H1 (cell line): ENCODE measurements at regions not wholly inside any gene's neighbourhood (a gene's known extent, or its start where the extent isn't known, plus 50 kb on each side); places are given as distances from the start of the nearest gene placed in this dataset.

Experiments used
- CTCF ChIA-PET: fragments of 300-600 bp; sonication (Branson Sonifier 250); formaldehyde crosslinking; loops from one replicate; lab custom pipeline; 2021; ENCODE audit not compliant: partially characterized antibody; lab: Charles Lee
- POLR2A ChIA-PET: fragments of 300-600 bp; sonication (Branson Sonifier 250); formaldehyde crosslinking; loops from one replicate; lab custom pipeline; 2021; ENCODE audit warnings: inconsistent platforms; ENCODE audit not compliant: partially characterized antibody; lab: Charles Lee
- DNase-seq, 2 experiments: peaks; one replicate each; pipeline versions ENCODE4 v3.0.0 to v3.0.0-alpha.2; 2010 to 2022; ENCODE audit warnings: low spot score in 2 of 2, low read depth in 1 of 2, mixed read lengths in 1 of 2
- FAIRE-seq: peaks from 2 replicates; lab custom pipeline; 2011; peaks lifted over from hg19 to GRCh38; lab: Jason Lieb, UNC
- H2AFZ ChIP-seq: 2 replicates; pipeline ENCODE4 v1.8.1; 2012; ENCODE audit warnings: low read length, inconsistent platforms
- H2AK5ac ChIP-seq: 2 replicates; pipeline ENCODE4 v1.6.1; 2013; ENCODE audit warnings: low read depth, low read length
- H2BK120ac ChIP-seq: replicated peaks from 2 replicates; pipeline ENCODE3; 2013; ENCODE audit warnings: low read depth, low read length, inconsistent platforms
- H2BK12ac ChIP-seq: 2 replicates; pipeline ENCODE4 v1.6.1; 2013; ENCODE audit warnings: low read depth, low read length
- H2BK15ac ChIP-seq: 2 replicates; pipeline ENCODE4 v1.6.1; 2013; ENCODE audit warnings: low read length
- H2BK20ac ChIP-seq: 2 replicates; pipeline ENCODE4 v1.6.1; 2013; ENCODE audit warnings: low read length
- H2BK5ac ChIP-seq: 2 replicates; pipeline ENCODE4 v1.6.1; 2013; ENCODE audit warnings: low read depth, low read length
- H3K14ac ChIP-seq: 2 replicates; pipeline ENCODE4 v1.6.1; 2013; ENCODE audit warnings: inconsistent platforms; ENCODE audit not compliant: insufficient read length
- H3K18ac ChIP-seq: 2 replicates; pipeline ENCODE4 v1.6.1; 2013; ENCODE audit warnings: low read length; ENCODE audit errors: extremely low read depth
- H3K23ac ChIP-seq: 2 replicates; pipeline ENCODE4 v1.6.1; 2013; ENCODE audit warnings: inconsistent platforms; ENCODE audit not compliant: insufficient read length
- H3K23me2 ChIP-seq: 2 replicates; pipeline ENCODE4 v1.6.1; 2013; ENCODE audit warnings: low read depth, low read length
- H3K27ac ChIP-seq: 2 replicates; pipeline ENCODE4 v1.6.1; 2011; ENCODE audit warnings: low read depth, low read length, inconsistent platforms
- H3K27me3 ChIP-seq, 4 experiments: replicated peaks in 1 of 4; 1 replicate in 1 of 4; 2 replicates in 3 of 4; pipeline versions ENCODE4 v1.6.1 to v1.8.1; 2011 to 2013; ENCODE audit warnings: low read length in 3 of 4, mild to moderate bottlenecking in 3 of 4, inconsistent platforms in 2 of 4, mixed read lengths in 2 of 4, moderate library complexity in 1 of 4; ENCODE audit not compliant: control insufficient read depth in 3 of 4, insufficient read depth in 3 of 4; ENCODE audit errors: extremely low read depth in 1 of 4
- H3K36me3 ChIP-seq, 4 experiments: 2 replicates each; pipeline versions ENCODE4 v1.6.1 to v1.8.1; 2011 to 2013; ENCODE audit warnings: mild to moderate bottlenecking in 4 of 4, low read length in 3 of 4, moderate library complexity in 2 of 4, control low read depth in 1 of 4, inconsistent platforms in 1 of 4; ENCODE audit not compliant: insufficient read depth in 4 of 4, control insufficient read depth in 2 of 4
- H3K4ac ChIP-seq: replicated peaks from 2 replicates; pipeline ENCODE3; 2013; ENCODE audit warnings: low read length, low read depth, mixed read lengths, inconsistent platforms; ENCODE audit not compliant: insufficient read length
- H3K4me1 ChIP-seq, 4 experiments: replicated peaks in 1 of 4; 1 replicate in 1 of 4; 2 replicates in 3 of 4; pipeline versions ENCODE4 v1.6.1 to v1.8.1; 2011 to 2013; ENCODE audit warnings: low read length in 3 of 4, inconsistent platforms in 2 of 4, mixed read lengths in 1 of 4; ENCODE audit not compliant: insufficient read depth in 4 of 4, control insufficient read depth in 3 of 4
- H3K4me2 ChIP-seq, 2 experiments: 2 replicates each; pipeline versions ENCODE4 v1.6.1 to v1.8.1; 2011 to 2013; ENCODE audit warnings: low read depth in 2 of 2, low read length in 2 of 2, control low read depth in 1 of 2, inconsistent platforms in 1 of 2, mild to moderate bottlenecking in 1 of 2; ENCODE audit not compliant: insufficient read depth in 1 of 2
- H3K4me3 ChIP-seq, 4 experiments: fragments of 200-600, 300-600 bp in 1 of 4; sonication (generic), shearing (Covaris generic), sonication (Bioruptor Twin) in 1 of 4; 2 replicates each; pipeline versions ENCODE4 v1.5.1 to v1.8.1; 2011 to 2016; ENCODE audit warnings: low read length in 4 of 4, low read depth in 3 of 4, control low read depth in 2 of 4, inconsistent platforms in 2 of 4, mild to moderate bottlenecking in 2 of 4, mixed read lengths in 1 of 4, moderate library complexity in 1 of 4; ENCODE audit not compliant: insufficient read depth in 2 of 4; ENCODE audit errors: extremely low read depth in 1 of 4
- H3K56ac ChIP-seq: replicated peaks from 2 replicates; pipeline ENCODE3; 2013; ENCODE audit warnings: low read depth, mild to moderate bottlenecking, mixed read lengths, low read length, inconsistent platforms; ENCODE audit not compliant: insufficient read length
- H3K79me1 ChIP-seq: 2 replicates; pipeline ENCODE4 v1.6.1; 2013; ENCODE audit warnings: low read depth, low read length, control low read depth
- H3K79me2 ChIP-seq, 2 experiments: 2 replicates each; pipeline versions ENCODE4 v1.6.1 to v1.8.1; 2012 to 2013; ENCODE audit warnings: low read length in 2 of 2, mild to moderate bottlenecking in 2 of 2, inconsistent platforms in 1 of 2; ENCODE audit not compliant: insufficient read depth in 2 of 2, control insufficient read depth in 1 of 2
- H3K9ac ChIP-seq, 4 experiments: replicated peaks in 1 of 4; 1 replicate in 1 of 4; 2 replicates in 3 of 4; pipeline versions ENCODE4 v1.6.1 to v1.8.1; 2011 to 2013; ENCODE audit warnings: low read depth in 3 of 4, low read length in 3 of 4, control low read depth in 2 of 4, mild to moderate bottlenecking in 2 of 4, moderate library complexity in 2 of 4, inconsistent platforms in 1 of 4; ENCODE audit errors: extremely low read depth in 1 of 4
- H3K9me3 ChIP-seq, 2 experiments: 2 replicates each; pipeline versions ENCODE4 v1.6.1 to v1.8.1; 2012 to 2013; ENCODE audit warnings: mild to moderate bottlenecking in 2 of 2, moderate library complexity in 2 of 2, control low read depth in 1 of 2, inconsistent platforms in 1 of 2, low read depth in 1 of 2, low read length in 1 of 2, mixed read lengths in 1 of 2; ENCODE audit not compliant: insufficient read depth in 2 of 2
- H4K20me1 ChIP-seq, 2 experiments: replicated peaks in 1 of 2; 2 replicates each; pipeline versions ENCODE3 to v1.8.1; 2011 to 2013; ENCODE audit warnings: inconsistent platforms in 2 of 2, low read length in 2 of 2, mild to moderate bottlenecking in 1 of 2; ENCODE audit not compliant: insufficient read depth in 2 of 2, control insufficient read depth in 1 of 2
- H4K5ac ChIP-seq: 2 replicates; pipeline ENCODE4 v1.6.1; 2013; ENCODE audit warnings: low read length, low read depth, mixed read lengths, inconsistent platforms; ENCODE audit not compliant: insufficient read length
- H4K8ac ChIP-seq: 2 replicates; pipeline ENCODE4 v1.8.0; 2013; ENCODE audit warnings: mild to moderate bottlenecking, moderate library complexity, low read length, inconsistent platforms; ENCODE audit not compliant: insufficient read depth; ENCODE audit errors: extremely low read depth
- H4K91ac ChIP-seq: replicated peaks from 2 replicates; pipeline ENCODE3; 2013; ENCODE audit warnings: low read length, mixed read lengths, inconsistent platforms; ENCODE audit not compliant: insufficient read length
- BCL11A ChIP-seq, 2 experiments: IDR thresholded peaks; one replicate each; pipeline ENCODE4 v1.6.1; 2011; ENCODE audit warnings: low read depth in 2 of 2, low read length in 2 of 2, mild to moderate bottlenecking in 2 of 2
- JUN ChIP-seq: IDR thresholded peaks from 2 replicates; pipeline ENCODE4 v1.6.1; 2011; ENCODE audit warnings: low read depth, mild to moderate bottlenecking, improper control_type of control experiment, low read length
- KDM4A ChIP-seq: IDR thresholded peaks from one replicate; pipeline ENCODE4 v1.7.1; 2012; ENCODE audit warnings: low read depth, mild to moderate bottlenecking, moderate library complexity, low read length, inconsistent platforms; ENCODE audit not compliant: severe bottlenecking
- RBBP5 ChIP-seq: IDR thresholded peaks from 2 replicates; pipeline ENCODE4 v1.7.1; 2012; ENCODE audit warnings: low read depth, mild to moderate bottlenecking, inconsistent platforms, low read length, moderate library complexity, borderline replicate concordance
- SP1 ChIP-seq: IDR thresholded peaks from 2 replicates; pipeline ENCODE4 v1.6.1; 2011; ENCODE audit warnings: low read depth, low read length
- SP2 ChIP-seq: IDR thresholded peaks from 2 replicates; pipeline ENCODE4 v1.6.1; 2012; ENCODE audit warnings: mild to moderate bottlenecking, low read length, inconsistent platforms
- SRF ChIP-seq: IDR thresholded peaks from 2 replicates; pipeline ENCODE4 v1.6.1; 2011; ENCODE audit warnings: mild to moderate bottlenecking, low read depth, low read length, moderate library complexity
- WGBS, 2 experiments: shearing (Covaris generic) in 1 of 2; methylation state at CpG; one replicate each; pipeline versions ENCODE4 v1.1.6 to v1.1.7; 2013 to 2015; ENCODE audit warnings: low lambda C conversion rate in 2 of 2, mixed read lengths in 2 of 2, inconsistent platforms in 1 of 2, low coverage in 1 of 2, missing lambda C conversion rate in 1 of 2; ENCODE audit not compliant: insufficient replicate concordance in 2 of 2, insufficient coverage in 1 of 2, insufficient read length in 1 of 2; ENCODE audit errors: extremely low coverage in 1 of 2, missing lambda C conversion rate in 1 of 2; 5-methylcytosine and 5-hydroxymethylcytosine counted together
- TF ChIP-seq, protein P1 (sequence below): IDR thresholded peaks from 2 replicates; pipeline ENCODE4 v1.6.1; 2012; ENCODE audit warnings: low read length, inconsistent platforms

DNA sequence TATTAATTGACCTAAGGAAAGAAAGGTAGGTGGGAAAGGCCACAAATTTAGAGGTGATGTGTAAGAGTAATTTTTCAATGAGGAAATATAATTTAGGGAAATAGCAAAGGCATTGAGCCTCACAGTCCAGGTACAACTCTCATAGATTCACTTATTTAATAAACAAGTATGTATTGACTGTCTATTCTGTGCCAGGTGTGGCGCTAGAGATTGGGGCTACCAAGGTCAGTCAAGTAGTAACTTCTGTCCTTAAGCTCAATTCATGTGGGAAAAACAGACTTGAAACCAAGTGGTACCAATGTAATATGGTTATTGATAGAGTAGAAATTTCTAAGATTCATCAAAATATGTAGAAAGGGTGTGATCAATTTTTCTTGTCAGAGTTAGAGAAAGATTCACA is 257.5 kb downstream of the C4orf33 start:
- no peaks in the 10 kb centered on the region for H3K23me2 ChIP-seq
- H3K14ac ChIP-seq = no peak overlapping the region
- WGBS, 2 experiments = 85% methylated on average over 1 of the region's 1 CpG; no CpG with 5 or more reads in 1 of the 2 experiments
- H3K4ac ChIP-seq = no peak overlapping the region
- no peak overlapping the region for H2BK12ac ChIP-seq
- no peaks in the 10 kb centered on the region for H3K79me1 ChIP-seq
- DNase-seq (no peak), FAIRE-seq (no peak)
- H4K91ac ChIP-seq = no peak overlapping the region
- no peak overlapping the region for H2AK5ac ChIP-seq
- no peak overlapping the region for H3K9ac ChIP-seq
- H2BK120ac ChIP-seq = no peak overlapping the region
- peaks cover 0 to 4% (median 0%) of the 10 kb centered on the region in 4 experiments; a peak in 2 of 7 replicates for H3K4me1 ChIP-seq
- ChIA-PET POLR2A (interaction anchor here (0.6 kb wide), 1 partner anchor 674 kb away, joined by 3 read pairs; no protein-coding TSS in a partner anchor), CTCF (interaction anchor here (1.1 to 1.9 kb wide), 5 partner anchors 8 to 66 kb away, joined by 3 to 7 read pairs (median 4); no protein-coding TSS in a partner anchor)
- H3K79me2 ChIP-seq = no peaks in the 10 kb centered on the region
- H2BK5ac ChIP-seq = no peak overlapping the region
- H2BK20ac ChIP-seq = no peak overlapping the region
- no peak overlapping the region for H3K23ac ChIP-seq
- no peak overlapping the region for H3K4me2 ChIP-seq
- H4K5ac ChIP-seq = no peak overlapping the region
- no peak overlapping the region for H2BK15ac ChIP-seq
- H3K56ac ChIP-seq = no peak overlapping the region
- no peaks in the 10 kb centered on the region for H4K20me1 ChIP-seq
- H3K9me3 ChIP-seq = no peaks in the 10 kb centered on the region
- H3K4me3 ChIP-seq = no peak overlapping the region
- no peak overlapping the region for H4K8ac ChIP-seq
- H3K18ac ChIP-seq = no peak overlapping the region
- peaks cover 0 to 1% (median 0%) of the 10 kb centered on the region in 4 experiments; a peak in 1 of 7 replicates for H3K27me3 ChIP-seq
- H3K36me3 ChIP-seq = no peaks in the 10 kb centered on the region
- no peak overlapping the region for H2AFZ ChIP-seq
- no peak overlapping the region for H3K27ac ChIP-seq
- no peak for TF ChIP-seq RBBP5
- TF ChIP-seq KDM4A = no peak
- TF ChIP-seq BCL11A (IDR thresholded peaks at IDR 0.05; ENCODE audit: low read depth in 2 of 2, low read length in 2 of 2) = no peak
- no peak for TF ChIP-seq JUN
- TF ChIP-seq, protein P1, sequence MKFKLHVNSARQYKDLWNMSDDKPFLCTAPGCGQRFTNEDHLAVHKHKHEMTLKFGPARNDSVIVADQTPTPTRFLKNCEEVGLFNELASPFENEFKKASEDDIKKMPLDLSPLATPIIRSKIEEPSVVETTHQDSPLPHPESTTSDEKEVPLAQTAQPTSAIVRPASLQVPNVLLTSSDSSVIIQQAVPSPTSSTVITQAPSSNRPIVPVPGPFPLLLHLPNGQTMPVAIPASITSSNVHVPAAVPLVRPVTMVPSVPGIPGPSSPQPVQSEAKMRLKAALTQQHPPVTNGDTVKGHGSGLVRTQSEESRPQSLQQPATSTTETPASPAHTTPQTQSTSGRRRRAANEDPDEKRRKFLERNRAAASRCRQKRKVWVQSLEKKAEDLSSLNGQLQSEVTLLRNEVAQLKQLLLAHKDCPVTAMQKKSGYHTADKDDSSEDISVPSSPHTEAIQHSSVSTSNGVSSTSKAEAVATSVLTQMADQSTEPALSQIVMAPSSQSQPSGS = no peak
- no peak for TF ChIP-seq SP1
- no peak for TF ChIP-seq SRF
- TF ChIP-seq SP2 = no peak
